ENCODE measurements at regions not wholly inside any gene's neighbourhood (a gene's known extent, or its start where the extent isn't known, plus 50 kb on each side); places are given as distances from the start of the nearest gene placed in this dataset.

GRCh38 chr15:55017635-55018034, 179.1 kb downstream of the RSL24D1 start:
- no peak for DNase-seq
- ChIA-PET CTCF (no interaction called here), POLR2A (no interaction called here)
- Mint-ChIP-seq H3K9me3 (ENCODE audit: low read depth) (no peaks in the 10 kb centered on the region), H3K36me3 (ENCODE audit: low read depth) (no peaks in the 10 kb centered on the region), H3K27ac (no peak overlapping the region), H3K4me1 (no peaks in the 10 kb centered on the region), H3K27me3 (peaks cover 10% of the 10 kb centered on the region), H3K4me3 (no peak overlapping the region)
- intact Hi-C loops (cut with DNase I, micrococcal nuclease) = no loop called here
- ATAC-seq = no peak

GRCh38 chr15:55016225-55016624, 180.5 kb downstream of the RSL24D1 start:
- H3K9me3 Mint-ChIP-seq (ENCODE audit: low read depth) = no peaks in the 10 kb centered on the region
- no peak for ATAC-seq
- DNase-seq = no peak
- peaks cover 8% of the 10 kb centered on the region for H3K27me3 Mint-ChIP-seq
- intact Hi-C loops (cut with DNase I, micrococcal nuclease) = no loop called here
- ChIA-PET CTCF (no interaction called here), POLR2A (no interaction called here)
- H3K27ac Mint-ChIP-seq = no peak overlapping the region
- no peaks in the 10 kb centered on the region for H3K4me1 Mint-ChIP-seq
- no peaks in the 10 kb centered on the region for H3K36me3 Mint-ChIP-seq (ENCODE audit: low read depth)
- no peak overlapping the region for H3K4me3 Mint-ChIP-seq

- POLR2A ChIA-PET = no interaction called here
- CTCF ChIA-PET = no interaction called here
- no peaks in the 10 kb centered on the region for H3K9me3 Mint-ChIP-seq (ENCODE audit: low read depth)
Observed at GRCh38 chr15:55015093-55015445, 181.7 kb downstream of the RSL24D1 start.

GRCh38 chr15:55014391-55015092, 182.2 kb downstream of the RSL24D1 start:
- Mint-ChIP-seq H3K4me3 (no peak overlapping the region), H3K27me3 (peaks cover 8% of the 10 kb centered on the region), H3K9me3 (ENCODE audit: low read depth) (no peaks in the 10 kb centered on the region), H3K27ac (no peak overlapping the region), H3K4me1 (no peaks in the 10 kb centered on the region), H3K36me3 (ENCODE audit: low read depth) (no peaks in the 10 kb centered on the region)
- intact Hi-C loops (cut with DNase I, micrococcal nuclease) = no loop called here
- DNase-seq (no peak), ATAC-seq (no peak)
- POLR2A ChIA-PET = no interaction called here
- CTCF ChIA-PET = no interaction called here

More at GRCh38 chr15:55015093-55015445, 181.7 kb downstream of the RSL24D1 start:
- no peak overlapping the region for H3K27ac Mint-ChIP-seq
- ATAC-seq = no peak
- no peaks in the 10 kb centered on the region for H3K36me3 Mint-ChIP-seq (ENCODE audit: low read depth)
- DNase-seq = no peak
- intact Hi-C loops (cut with DNase I, micrococcal nuclease) = no loop called here
- H3K27me3 Mint-ChIP-seq = peaks cover 8% of the 10 kb centered on the region
- H3K4me3 Mint-ChIP-seq = no peak overlapping the region
- no peaks in the 10 kb centered on the region for H3K4me1 Mint-ChIP-seq

GRCh38 chr15:55008421-55008820, 188.3 kb downstream of the RSL24D1 start:
- intact Hi-C loops (cut with DNase I, micrococcal nuclease) = no loop called here
- Mint-ChIP-seq H3K9me3 (ENCODE audit: low read depth) (no peaks in the 10 kb centered on the region), H3K4me1 (no peaks in the 10 kb centered on the region), H3K27me3 (no peaks in the 10 kb centered on the region), H3K36me3 (ENCODE audit: low read depth) (no peaks in the 10 kb centered on the region), H3K4me3 (no peak overlapping the region), H3K27ac (no peak overlapping the region)
- ChIA-PET CTCF (no interaction called here), POLR2A (no interaction called here)
- DNase-seq (no peak), ATAC-seq (no peak)

GRCh38 chr15:55007561-55007960, 189.2 kb downstream of the RSL24D1 start:
- H3K4me3 Mint-ChIP-seq = no peak overlapping the region
- H3K27me3 Mint-ChIP-seq = no peaks in the 10 kb centered on the region
- ChIA-PET CTCF (no interaction called here), POLR2A (no interaction called here)
- no peaks in the 10 kb centered on the region for H3K4me1 Mint-ChIP-seq
- intact Hi-C loops (cut with DNase I, micrococcal nuclease) = no loop called here
- DNase-seq (no peak), ATAC-seq (no peak)
- no peak overlapping the region for H3K27ac Mint-ChIP-seq
- no peaks in the 10 kb centered on the region for H3K36me3 Mint-ChIP-seq (ENCODE audit: low read depth)
- no peaks in the 10 kb centered on the region for H3K9me3 Mint-ChIP-seq (ENCODE audit: low read depth)

GRCh38 chr15:55005679-55006078, 191.1 kb downstream of the RSL24D1 start:
- Mint-ChIP-seq H3K9me3 (ENCODE audit: low read depth) (no peaks in the 10 kb centered on the region), H3K4me1 (no peaks in the 10 kb centered on the region), H3K27me3 (no peaks in the 10 kb centered on the region), H3K36me3 (ENCODE audit: low read depth) (no peaks in the 10 kb centered on the region), H3K27ac (no peak overlapping the region), H3K4me3 (no peak overlapping the region)
- no peak for DNase-seq
- intact Hi-C loops (cut with DNase I, micrococcal nuclease) = no loop called here
- no peak for ATAC-seq
- ChIA-PET POLR2A (no interaction called here), CTCF (no interaction called here)

- DNase-seq (no peak), ATAC-seq (no peak)
- ChIA-PET CTCF (interaction anchor here (0.6 kb wide), 1 partner anchor 95 kb away, joined by 3 read pairs; no protein-coding TSS in a partner anchor), POLR2A (interaction anchor here (0.5 kb wide), 1 partner anchor 187 kb away, joined by 3 read pairs; no protein-coding TSS in a partner anchor)
- H3K27ac Mint-ChIP-seq = no peak overlapping the region
- intact Hi-C loops (cut with DNase I, micrococcal nuclease) = no loop called here
- no peaks in the 10 kb centered on the region for H3K4me1 Mint-ChIP-seq
- no peaks in the 10 kb centered on the region for H3K9me3 Mint-ChIP-seq (ENCODE audit: low read depth)
- no peak overlapping the region for H3K4me3 Mint-ChIP-seq
- no peaks in the 10 kb centered on the region for H3K36me3 Mint-ChIP-seq (ENCODE audit: low read depth)
- H3K27me3 Mint-ChIP-seq = no peaks in the 10 kb centered on the region
Observed at GRCh38 chr15:55003965-55004873, 192.5 kb downstream of the RSL24D1 start.

- ATAC-seq = no peak
- CTCF ChIA-PET = no interaction called here
- no peak overlapping the region for H3K27ac Mint-ChIP-seq
- intact Hi-C loops (cut with DNase I, micrococcal nuclease) = no loop called here
- no peaks in the 10 kb centered on the region for H3K36me3 Mint-ChIP-seq (ENCODE audit: low read depth)
- no peaks in the 10 kb centered on the region for H3K4me1 Mint-ChIP-seq
- H3K9me3 Mint-ChIP-seq (ENCODE audit: low read depth) = no peaks in the 10 kb centered on the region
- POLR2A ChIA-PET = no interaction called here
- no peak for DNase-seq
- H3K4me3 Mint-ChIP-seq = no peak overlapping the region
- no peaks in the 10 kb centered on the region for H3K27me3 Mint-ChIP-seq
Observed at GRCh38 chr15:54998661-54999060, 198.1 kb downstream of the RSL24D1 start.

GRCh38 chr15:54990793-54991192, 205.9 kb downstream of the RSL24D1 start:
- CTCF ChIA-PET = no interaction called here
- H3K9me3 Mint-ChIP-seq (ENCODE audit: low read depth) = no peaks in the 10 kb centered on the region

GRCh38 chr15:54987881-54988280, 208.9 kb downstream of the RSL24D1 start:
- ChIA-PET POLR2A (no interaction called here), CTCF (no interaction called here)
- Mint-ChIP-seq H3K27me3 (peaks cover 17% of the 10 kb centered on the region), H3K4me3 (no peak overlapping the region), H3K36me3 (ENCODE audit: low read depth) (no peaks in the 10 kb centered on the region), H3K27ac (no peak overlapping the region), H3K4me1 (no peaks in the 10 kb centered on the region), H3K9me3 (ENCODE audit: low read depth) (no peaks in the 10 kb centered on the region)
- intact Hi-C loops (cut with DNase I, micrococcal nuclease) = no loop called here
- DNase-seq (no peak), ATAC-seq (no peak)

More at GRCh38 chr15:54990793-54991192, 205.9 kb downstream of the RSL24D1 start:
- Mint-ChIP-seq H3K27me3 (peaks cover 17% of the 10 kb centered on the region), H3K27ac (no peak overlapping the region), H3K4me3 (no peak overlapping the region), H3K4me1 (no peaks in the 10 kb centered on the region), H3K36me3 (ENCODE audit: low read depth) (no peaks in the 10 kb centered on the region)
- intact Hi-C loops (cut with DNase I, micrococcal nuclease) = no loop called here
- ATAC-seq = no peak
- POLR2A ChIA-PET = no interaction called here
- DNase-seq = no peak

GRCh38 chr15:54979964-54980363, 216.8 kb downstream of the RSL24D1 start:
- Mint-ChIP-seq H3K36me3 (ENCODE audit: low read depth) (no peaks in the 10 kb centered on the region), H3K27me3 (peaks cover 6% of the 10 kb centered on the region), H3K4me1 (no peaks in the 10 kb centered on the region), H3K4me3 (no peak overlapping the region), H3K9me3 (ENCODE audit: low read depth) (no peaks in the 10 kb centered on the region), H3K27ac (no peak overlapping the region)
- no peak for DNase-seq
- POLR2A ChIA-PET = no interaction called here
- CTCF ChIA-PET = no interaction called here
- ATAC-seq = no peak
- intact Hi-C loops (cut with DNase I, micrococcal nuclease) = no loop called here

Data from activated CD4-positive, alpha-beta T cell treated with anti-CD3 and anti-CD28 coated beads for 36 hours (primary cell).